ENCODE measurements at regions not wholly inside any gene's neighbourhood (a gene's known extent, or its start where the extent isn't known, plus 50 kb on each side); places are given as distances from the start of the nearest gene placed in this dataset.
"Not testable (repeated sequence)": the region's sequence is repeated elsewhere in the genome, so short reads cannot be mapped to it uniquely, and the experiment has no call there.

DNA sequence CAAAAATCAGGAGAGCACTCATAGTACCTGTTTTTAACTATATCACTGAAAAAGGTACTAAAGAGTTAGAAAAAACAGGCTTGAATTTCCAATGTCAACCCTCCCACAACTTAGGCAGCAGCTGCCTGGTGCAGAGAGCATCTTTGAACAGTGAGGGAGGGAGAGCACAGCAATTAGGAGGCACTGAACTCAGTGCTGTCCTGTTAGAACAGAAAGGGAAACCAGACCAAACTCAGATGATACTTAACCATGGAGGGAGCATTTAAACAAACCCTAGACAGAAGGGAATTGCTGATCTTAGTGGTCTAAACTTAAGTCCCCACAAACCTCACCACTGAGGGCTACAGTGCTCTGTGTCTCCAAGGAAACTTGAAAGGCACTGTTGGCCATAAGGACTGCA is 179.2 kb upstream of the AGTR1 start:
- no peak overlapping the region for H2AFZ ChIP-seq (ENCODE audit: low read depth, low read length, severe bottlenecking)
- H3K27ac ChIP-seq (ENCODE audit: low read depth, low read length): no peak overlapping the region
- H3K9ac ChIP-seq (ENCODE audit: low read length): no peak overlapping the region
- H3K27me3 ChIP-seq (ENCODE audit: low read length): no peaks in the 10 kb centered on the region
- no peaks in the 10 kb centered on the region for H3K9me3 ChIP-seq (ENCODE audit: insufficient read depth, low read length)
- no peak for TF ChIP-seq EZH2phosphoT487 (conservative IDR thresholded peaks at IDR 0.05; ENCODE audit: low read length)
- TF ChIP-seq, protein P1, sequence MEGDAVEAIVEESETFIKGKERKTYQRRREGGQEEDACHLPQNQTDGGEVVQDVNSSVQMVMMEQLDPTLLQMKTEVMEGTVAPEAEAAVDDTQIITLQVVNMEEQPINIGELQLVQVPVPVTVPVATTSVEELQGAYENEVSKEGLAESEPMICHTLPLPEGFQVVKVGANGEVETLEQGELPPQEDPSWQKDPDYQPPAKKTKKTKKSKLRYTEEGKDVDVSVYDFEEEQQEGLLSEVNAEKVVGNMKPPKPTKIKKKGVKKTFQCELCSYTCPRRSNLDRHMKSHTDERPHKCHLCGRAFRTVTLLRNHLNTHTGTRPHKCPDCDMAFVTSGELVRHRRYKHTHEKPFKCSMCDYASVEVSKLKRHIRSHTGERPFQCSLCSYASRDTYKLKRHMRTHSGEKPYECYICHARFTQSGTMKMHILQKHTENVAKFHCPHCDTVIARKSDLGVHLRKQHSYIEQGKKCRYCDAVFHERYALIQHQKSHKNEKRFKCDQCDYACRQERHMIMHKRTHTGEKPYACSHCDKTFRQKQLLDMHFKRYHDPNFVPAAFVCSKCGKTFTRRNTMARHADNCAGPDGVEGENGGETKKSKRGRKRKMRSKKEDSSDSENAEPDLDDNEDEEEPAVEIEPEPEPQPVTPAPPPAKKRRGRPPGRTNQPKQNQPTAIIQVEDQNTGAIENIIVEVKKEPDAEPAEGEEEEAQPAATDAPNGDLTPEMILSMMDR (IDR thresholded peaks at IDR 0.05; ENCODE audit: insufficient read depth, low read length, poor library complexity, severe bottlenecking): no peak
- no peaks in the 10 kb centered on the region for H4K20me1 ChIP-seq (ENCODE audit: low read depth, low read length)
- no peak overlapping the region for H3K4me2 ChIP-seq (ENCODE audit: low read depth, low read length, poor library complexity, severe bottlenecking)
- no peaks in the 10 kb centered on the region for H3F3A ChIP-seq (ENCODE audit: insufficient read depth)
- no peak overlapping the region for H3K4me3 ChIP-seq (ENCODE audit: insufficient read depth, low read length, poor library complexity, severe bottlenecking)
- no peaks in the 10 kb centered on the region for H3K79me2 ChIP-seq (ENCODE audit: insufficient read depth, low read length)
- H3K9me2 ChIP-seq (replicated peaks; ENCODE audit: insufficient read depth, low read length): no peaks in the 10 kb centered on the region
- no peaks in the 10 kb centered on the region for H3K36me3 ChIP-seq (ENCODE audit: low read length)

DNA sequence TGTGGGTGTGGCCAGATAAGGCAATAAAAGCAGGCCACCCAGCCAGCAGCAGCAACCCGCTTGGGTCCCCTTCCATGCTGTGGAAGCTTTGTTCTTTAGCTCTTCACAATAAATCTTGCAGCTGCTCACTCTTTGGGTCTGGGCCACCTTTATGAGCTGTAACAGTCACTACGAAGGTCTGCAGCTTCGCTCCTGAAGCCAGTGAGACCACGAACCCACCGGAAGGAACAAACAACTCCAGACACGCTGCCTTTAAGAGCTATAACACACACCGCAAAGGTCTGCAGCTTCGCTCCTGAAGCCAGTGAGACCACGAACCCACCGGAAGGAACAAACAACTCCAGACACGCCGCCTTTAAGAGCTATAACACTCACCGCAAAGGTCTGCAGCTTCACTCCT is 172.1 kb upstream of the AGTR1 start:
- not testable (repeated sequence) for H3K36me3 ChIP-seq (ENCODE audit: low read length); H4K20me1 ChIP-seq (ENCODE audit: low read depth, low read length); H3K4me3 ChIP-seq (ENCODE audit: insufficient read depth, low read length, poor library complexity, severe bottlenecking); H3K9ac ChIP-seq (ENCODE audit: low read length); H3K27ac ChIP-seq (ENCODE audit: low read depth, low read length); H3F3A ChIP-seq (ENCODE audit: insufficient read depth); H3K79me2 ChIP-seq (ENCODE audit: insufficient read depth, low read length); H3K9me3 ChIP-seq (ENCODE audit: insufficient read depth, low read length); H3K9me2 ChIP-seq (replicated peaks; ENCODE audit: insufficient read depth, low read length); H3K27me3 ChIP-seq (ENCODE audit: low read length); H2AFZ ChIP-seq (ENCODE audit: low read depth, low read length, severe bottlenecking); H3K4me2 ChIP-seq (ENCODE audit: low read depth, low read length, poor library complexity, severe bottlenecking)

GRCh38 chr3:148528024-148528423 is 169.7 kb upstream of the AGTR1 start:
- H3K36me3 ChIP-seq (ENCODE audit: low read length): no peaks in the 10 kb centered on the region
- no peaks in the 10 kb centered on the region for H3F3A ChIP-seq (ENCODE audit: insufficient read depth)
- no peaks in the 10 kb centered on the region for H4K20me1 ChIP-seq (ENCODE audit: low read depth, low read length)
- no peaks in the 10 kb centered on the region; the same call in 1 of the 2 replicates for H3K9me2 ChIP-seq (replicated peaks; ENCODE audit: insufficient read depth, low read length)
- no peak overlapping the region for H3K27ac ChIP-seq (ENCODE audit: low read depth, low read length)
- H3K9ac ChIP-seq (ENCODE audit: low read length): no peak overlapping the region
- no peak overlapping the region for H2AFZ ChIP-seq (ENCODE audit: low read depth, low read length, severe bottlenecking)
- H3K27me3 ChIP-seq (ENCODE audit: low read length): no peaks in the 10 kb centered on the region
- no peaks in the 10 kb centered on the region for H3K9me3 ChIP-seq (ENCODE audit: insufficient read depth, low read length)
- H3K4me3 ChIP-seq (ENCODE audit: insufficient read depth, low read length, poor library complexity, severe bottlenecking): no peak overlapping the region
- no peak overlapping the region for H3K4me2 ChIP-seq (ENCODE audit: low read depth, low read length, poor library complexity, severe bottlenecking)
- no peaks in the 10 kb centered on the region for H3K79me2 ChIP-seq (ENCODE audit: insufficient read depth, low read length)
- no peak for TF ChIP-seq EZH2phosphoT487 (conservative IDR thresholded peaks at IDR 0.05; ENCODE audit: low read length)
- TF ChIP-seq, protein P1 (IDR thresholded peaks at IDR 0.05; ENCODE audit: insufficient read depth, low read length, poor library complexity, severe bottlenecking): no peak

DNA sequence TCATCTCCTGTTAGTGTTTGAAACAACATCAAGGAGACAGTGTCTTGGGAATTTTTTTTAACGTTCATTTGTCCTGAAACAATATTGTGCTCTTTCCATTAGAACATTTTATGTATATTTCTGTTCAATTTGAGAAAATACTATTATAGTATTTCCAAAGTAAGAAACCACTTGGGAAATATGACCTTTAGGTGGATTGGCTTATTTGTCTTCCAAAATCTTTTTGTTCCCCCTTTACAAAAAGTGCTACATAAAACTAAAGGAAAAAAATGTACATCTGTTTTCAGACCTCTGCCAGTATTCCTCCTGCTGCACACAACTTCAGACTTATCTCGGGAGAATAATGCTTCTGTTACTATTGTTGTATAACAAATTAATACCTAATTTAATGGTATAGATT is 165.9 kb upstream of the AGTR1 start:
- H3K9me3 ChIP-seq (ENCODE audit: insufficient read depth, low read length): no peaks in the 10 kb centered on the region
- H3K9me2 ChIP-seq (replicated peaks; ENCODE audit: insufficient read depth, low read length): no peaks in the 10 kb centered on the region; the same call in 1 of the 2 replicates
- no peak overlapping the region for H3K9ac ChIP-seq (ENCODE audit: low read length)
- H3K36me3 ChIP-seq (ENCODE audit: low read length): no peaks in the 10 kb centered on the region
- H3K4me3 ChIP-seq (ENCODE audit: insufficient read depth, low read length, poor library complexity, severe bottlenecking): no peak overlapping the region
- H4K20me1 ChIP-seq (ENCODE audit: low read depth, low read length): no peaks in the 10 kb centered on the region
- H3K27ac ChIP-seq (ENCODE audit: low read depth, low read length): no peak overlapping the region
- no peak overlapping the region for H2AFZ ChIP-seq (ENCODE audit: low read depth, low read length, severe bottlenecking)
- no peaks in the 10 kb centered on the region for H3F3A ChIP-seq (ENCODE audit: insufficient read depth)
- H3K4me2 ChIP-seq (ENCODE audit: low read depth, low read length, poor library complexity, severe bottlenecking): no peak overlapping the region
- no peaks in the 10 kb centered on the region for H3K27me3 ChIP-seq (ENCODE audit: low read length)
- TF ChIP-seq, protein P1 (IDR thresholded peaks at IDR 0.05; ENCODE audit: insufficient read depth, low read length, poor library complexity, severe bottlenecking): no peak
- no peak for TF ChIP-seq EZH2phosphoT487 (conservative IDR thresholded peaks at IDR 0.05; ENCODE audit: low read length)
- no peaks in the 10 kb centered on the region for H3K79me2 ChIP-seq (ENCODE audit: insufficient read depth, low read length)
